WTC11 (cell line): ENCODE measurements at regions not wholly inside any gene's neighbourhood (a gene's known extent, or its start where the extent isn't known, plus 50 kb on each side); places are given as distances from the start of the nearest gene placed in this dataset.

Source experiments
- ATAC-seq: fragments of 200-7000 bp; cut with Tn5 transposase; 2 replicates; pipeline ENCODE4 v1.10.0; 2021; ENCODE audit warnings: mild to moderate bottlenecking, moderate library complexity
- CTCF ChIA-PET: fragments of 300-600 bp; sonication (Branson Sonifier 250); formaldehyde crosslinking; loops from one replicate; lab custom pipeline; 2021; ENCODE audit warnings: antibody characterized with exemption; lab: Charles Lee
- POLR2A ChIA-PET: fragments of 350-600 bp; sonication (Branson Sonifier 250); formaldehyde crosslinking; loops from one replicate; lab custom pipeline; 2021; ENCODE audit warnings: antibody characterized with exemption; lab: Charles Lee
- DNase-seq: peaks from one replicate; pipeline ENCODE4 v3.0.0; 2021; ENCODE audit warnings: low spot score
- H3K27ac Mint-ChIP-seq: 2 replicates; pipeline ENCODE4 v1.8.0; 2021; ENCODE audit warnings: mixed read lengths
- H3K27me3 Mint-ChIP-seq: 2 replicates; pipeline ENCODE4 v1.8.0; 2021; ENCODE audit warnings: low read depth, mild to moderate bottlenecking, moderate library complexity, mixed read lengths
- H3K36me3 Mint-ChIP-seq: 2 replicates; pipeline ENCODE4 v1.8.0; 2021; ENCODE audit warnings: mixed read lengths
- H3K4me1 Mint-ChIP-seq: 2 replicates; pipeline ENCODE4 v1.8.0; 2022; ENCODE audit warnings: mixed read lengths
- H3K4me3 Mint-ChIP-seq: 2 replicates; pipeline ENCODE4 v1.8.0; 2021; ENCODE audit warnings: mild to moderate bottlenecking, moderate library complexity, mixed read lengths
- H3K9me3 Mint-ChIP-seq: 2 replicates; pipeline ENCODE4 v1.8.0; 2021; ENCODE audit warnings: mixed read lengths
- AFF4 ChIP-seq: sonication (generic); formaldehyde crosslinking; IDR thresholded peaks from 2 replicates; pipeline ENCODE4 v1.8.1; 2023; ENCODE audit warnings: mild to moderate bottlenecking, missing genetic modification reagents, borderline replicate concordance
- CDX4 ChIP-seq: fragments of 250-450 bp; sonication (Bioruptor Pico); IDR thresholded peaks from 2 replicates; pipeline ENCODE4 v1.9.0; 2021; ENCODE audit warnings: moderate library complexity, mild to moderate bottlenecking, inconsistent platforms, borderline replicate concordance
- CREM ChIP-seq: sonication (generic); formaldehyde crosslinking; IDR thresholded peaks from 2 replicates; pipeline ENCODE4 v1.8.1; 2022; ENCODE audit warnings: mild to moderate bottlenecking, missing genetic modification reagents, moderate library complexity
- E2F4 ChIP-seq: sonication (generic); formaldehyde crosslinking; IDR thresholded peaks from 2 replicates; pipeline ENCODE4 v1.8.1; 2022; ENCODE audit warnings: low read depth, mild to moderate bottlenecking, moderate library complexity, missing genetic modification reagents, borderline replicate concordance
- ETV6 ChIP-seq: sonication (generic); formaldehyde crosslinking; IDR thresholded peaks from 2 replicates; pipeline ENCODE4 v1.8.1; 2022; ENCODE audit warnings: mild to moderate bottlenecking, missing genetic modification reagents
- GRHL2 ChIP-seq: fragments of 250-450 bp; sonication (Bioruptor Pico); IDR thresholded peaks from 2 replicates; pipeline ENCODE4 v1.8.0; 2022; ENCODE audit warnings: mild to moderate bottlenecking, moderate library complexity; ENCODE audit not compliant: insufficient replicate concordance, severe bottlenecking
- HMGA2 ChIP-seq: fragments of 250-450 bp; sonication (Bioruptor Pico); IDR thresholded peaks from 2 replicates; pipeline ENCODE4 v1.4.0; 2021; ENCODE audit warnings: mild to moderate bottlenecking, moderate library complexity
- JUN ChIP-seq: sonication (generic); formaldehyde crosslinking; IDR thresholded peaks from 2 replicates; pipeline ENCODE4 v1.8.0; 2023; ENCODE audit warnings: mild to moderate bottlenecking, missing genetic modification reagents
- MLX ChIP-seq: sonication (generic); formaldehyde crosslinking; IDR thresholded peaks from 2 replicates; pipeline ENCODE4 v1.8.1; 2023; ENCODE audit warnings: mild to moderate bottlenecking, missing genetic modification reagents, moderate library complexity
- NR1H2 ChIP-seq: sonication (generic); formaldehyde crosslinking; IDR thresholded peaks from 2 replicates; pipeline ENCODE4 v1.9.0; 2021; ENCODE audit warnings: mild to moderate bottlenecking, moderate library complexity, missing genetic modification reagents
- NR2C2 ChIP-seq: sonication (generic); formaldehyde crosslinking; IDR thresholded peaks from 2 replicates; pipeline ENCODE4 v1.8.0; 2022; ENCODE audit warnings: mild to moderate bottlenecking, missing genetic modification reagents
- RELA ChIP-seq: sonication (generic); formaldehyde crosslinking; IDR thresholded peaks from 2 replicates; pipeline ENCODE4 v1.8.1; 2022; ENCODE audit warnings: missing genetic modification reagents, mild to moderate bottlenecking, borderline replicate concordance
- RORB ChIP-seq: fragments of 250-450 bp; sonication (Bioruptor Pico); IDR thresholded peaks from 2 replicates; pipeline ENCODE4 v1.9.0; 2021; ENCODE audit warnings: mild to moderate bottlenecking
- USF1 ChIP-seq: sonication (generic); formaldehyde crosslinking; IDR thresholded peaks from 2 replicates; pipeline ENCODE4 v1.8.0; 2022; ENCODE audit warnings: mild to moderate bottlenecking, missing genetic modification reagents
- ZNF138 ChIP-seq: sonication (generic); formaldehyde crosslinking; conservative IDR thresholded peaks from 2 replicates; pipeline ENCODE4 v1.8.1; 2022; ENCODE audit warnings: mild to moderate bottlenecking, moderate library complexity, missing genetic modification reagents
- ZNF219 ChIP-seq: sonication (generic); formaldehyde crosslinking; IDR thresholded peaks from 2 replicates; pipeline ENCODE4 v1.8.0; 2023; ENCODE audit warnings: missing genetic modification reagents, mild to moderate bottlenecking, borderline replicate concordance
- ZNF263 ChIP-seq: sonication (generic); formaldehyde crosslinking; IDR thresholded peaks from 2 replicates; pipeline ENCODE4 v1.8.1; 2022; ENCODE audit warnings: low read depth, mild to moderate bottlenecking, moderate library complexity, missing genetic modification reagents
- ZSCAN18 ChIP-seq: fragments of 250-450 bp; sonication (Bioruptor Pico); IDR thresholded peaks from 2 replicates; pipeline ENCODE4 v2.1.2; 2022; ENCODE audit warnings: mild to moderate bottlenecking, moderate library complexity

GRCh38 chr1:98427664-98428063 is 233.9 kb upstream of the SNX7 start:
- Mint-ChIP-seq H3K36me3 (no peaks in the 10 kb centered on the region), H3K4me3 (no peak overlapping the region), H3K9me3 (no peaks in the 10 kb centered on the region), H3K27ac (no peak overlapping the region), H3K4me1 (0 out of 2 replicates have a peak, but pooled peaks cover 4% of the 10 kb centered on the region), H3K27me3 (no peaks in the 10 kb centered on the region)
- TF ChIP-seq GRHL2 (CRISPR knock-in tag) (no peak), JUN (CRISPR knock-in tag) (no peak), RORB (CRISPR knock-in tag) (no peak), ETV6 (CRISPR knock-in tag) (no peak), ZSCAN18 (CRISPR knock-in tag) (no peak), RELA (CRISPR knock-in tag) (no peak), CDX4 (CRISPR knock-in tag) (no peak), E2F4 (CRISPR knock-in tag) (no peak), MLX (CRISPR knock-in tag) (no peak), ZNF219 (no peak), ZNF263 (no peak), USF1 (no peak), CREM (CRISPR knock-in tag) (no peak)
- no peak for ATAC-seq
- ChIA-PET CTCF (no interaction called here), POLR2A (no interaction called here)
- no peak for DNase-seq

GRCh38 chr1:98426092-98426491 is 235.4 kb upstream of the SNX7 start:
- no peaks in the 10 kb centered on the region for H3K9me3 Mint-ChIP-seq
- DNase-seq (no peak), ATAC-seq (no peak)
- H3K36me3 Mint-ChIP-seq: no peaks in the 10 kb centered on the region
- no peak overlapping the region for H3K27ac Mint-ChIP-seq
- H3K27me3 Mint-ChIP-seq: no peaks in the 10 kb centered on the region
- TF ChIP-seq E2F4 (CRISPR knock-in tag) (no peak), ZNF138 (no peak), AFF4 (CRISPR knock-in tag) (no peak), NR1H2 (CRISPR knock-in tag) (no peak), HMGA2 (CRISPR knock-in tag) (no peak), NR2C2 (CRISPR knock-in tag) (no peak)
- ChIA-PET POLR2A (no interaction called here), CTCF (no interaction called here)
- 0 out of 2 replicates have a peak, but pooled peaks cover 4% of the 10 kb centered on the region for H3K4me1 Mint-ChIP-seq
- no peak overlapping the region for H3K4me3 Mint-ChIP-seq
